HEK293T (cell line): ENCODE measurements at regions not wholly inside any gene's neighbourhood (a gene's known extent, or its start where the extent isn't known, plus 50 kb on each side); places are given as distances from the start of the nearest gene placed in this dataset.

Experiments
- CTCF ChIA-PET: fragments of 350-600 bp; formaldehyde crosslinking; extraction: SDS; loops from one replicate; lab custom pipeline; 2021; ENCODE audit warnings: antibody characterized with exemption, inconsistent platforms; lab: Yijun Ruan, JAX
- POLR2A ChIA-PET: fragments of 350-600 bp; formaldehyde crosslinking; extraction: SDS; loops from one replicate; lab custom pipeline; 2020; ENCODE audit warnings: antibody characterized with exemption, inconsistent platforms; lab: Yijun Ruan, JAX
- DNase-seq: peaks from one replicate; pipeline ENCODE4 v3.0.0; 2012; ENCODE audit warnings: mixed read lengths; ENCODE audit errors: extremely low spot score
- ARNT ChIP-seq: fragments of 450-650 bp; IDR thresholded peaks from 2 replicates; pipeline ENCODE4 v1.6.1; 2017; ENCODE audit warnings: mild to moderate bottlenecking
- BHLHE40 ChIP-seq: fragments of 450-650 bp; IDR thresholded peaks from 2 replicates; pipeline ENCODE4 v1.6.1; 2016; ENCODE audit warnings: mild to moderate bottlenecking, moderate library complexity, borderline replicate concordance
- CTBP1 ChIP-seq: fragments of 450-650 bp; IDR thresholded peaks from 2 replicates; pipeline ENCODE4 v1.6.1; 2016; ENCODE audit warnings: borderline replicate concordance
- ELF4 ChIP-seq: fragments of 450-650 bp; IDR thresholded peaks from 2 replicates; pipeline ENCODE4 v1.6.1; 2017; ENCODE audit warnings: antibody characterized with exemption
- FOXA1 ChIP-seq: fragments of 450-650 bp; IDR thresholded peaks from 2 replicates; pipeline ENCODE4 v1.6.1; 2016; ENCODE audit warnings: mild to moderate bottlenecking
- FOXK2 ChIP-seq: fragments of 450-650 bp; IDR thresholded peaks from 2 replicates; pipeline ENCODE4 v1.6.1; 2016; ENCODE audit warnings: mild to moderate bottlenecking
- FOXM1 ChIP-seq: fragments of 450-650 bp; IDR thresholded peaks from 2 replicates; pipeline ENCODE4 v1.6.1; 2017; ENCODE audit warnings: mild to moderate bottlenecking, borderline replicate concordance
- HDGF ChIP-seq: fragments of 450-650 bp; IDR thresholded peaks from 2 replicates; pipeline ENCODE4 v1.6.1; 2017; ENCODE audit warnings: antibody characterized with exemption, borderline replicate concordance
- L3MBTL2 ChIP-seq: fragments of 450-650 bp; conservative IDR thresholded peaks from 2 replicates; pipeline ENCODE4 v1.6.1; 2016; ENCODE audit warnings: mild to moderate bottlenecking
- LEF1 ChIP-seq: fragments of 450-650 bp; IDR thresholded peaks from 2 replicates; pipeline ENCODE4 v1.6.1; 2017; ENCODE audit warnings: mild to moderate bottlenecking, borderline replicate concordance
- NFRKB ChIP-seq: fragments of 450-650 bp; IDR thresholded peaks from 2 replicates; pipeline ENCODE4 v1.6.1; 2016; ENCODE audit warnings: mild to moderate bottlenecking, moderate library complexity
- PKNOX1 ChIP-seq: fragments of 450-650 bp; IDR thresholded peaks from 2 replicates; pipeline ENCODE4 v1.6.1; 2016
- SP1 ChIP-seq: fragments of 450-650 bp; IDR thresholded peaks from 2 replicates; pipeline ENCODE4 v1.6.1; 2017
- SUZ12 ChIP-seq: fragments of 450-650 bp; IDR thresholded peaks from 2 replicates; pipeline ENCODE4 v1.6.1; 2016; ENCODE audit warnings: mild to moderate bottlenecking
- TARDBP ChIP-seq: fragments of 450-650 bp; IDR thresholded peaks from 2 replicates; pipeline ENCODE4 v1.6.1; 2016
- ZNF384 ChIP-seq: fragments of 450-650 bp; IDR thresholded peaks from 2 replicates; pipeline ENCODE4 v1.6.1; 2016

DNA sequence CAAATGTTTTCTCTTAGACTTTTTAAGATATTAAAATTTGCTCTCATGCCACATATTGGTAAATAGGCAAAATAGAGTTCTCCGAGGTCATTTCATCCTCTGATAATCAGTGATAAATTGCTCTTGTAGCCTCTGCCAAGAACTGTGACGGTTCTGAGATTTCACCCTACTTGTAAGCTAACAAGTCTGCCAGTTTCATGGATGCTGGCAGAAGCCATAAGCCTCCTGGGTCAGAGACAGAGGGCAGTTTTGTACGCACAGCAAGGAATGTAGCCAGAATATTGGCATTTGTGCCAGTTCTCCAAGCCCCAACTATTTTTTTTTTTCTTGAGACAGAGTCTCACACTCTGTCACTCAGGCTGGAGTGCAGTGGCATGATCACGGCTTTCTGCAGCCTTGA lies 945.0 kb upstream of the WWC1 start:
- no peak for TF ChIP-seq ELF4
- no peak for TF ChIP-seq NFRKB
- no peak for TF ChIP-seq PKNOX1
- no peak for TF ChIP-seq SP1
- no peak for TF ChIP-seq ZNF384
- no peak for TF ChIP-seq FOXA1
- no peak for TF ChIP-seq LEF1
- no peak for TF ChIP-seq FOXK2
- no peak for TF ChIP-seq BHLHE40
- no peak for TF ChIP-seq FOXM1
- no peak for TF ChIP-seq SUZ12
- TF ChIP-seq ARNT, result no peak
- no peak for TF ChIP-seq CTBP1
- DNase-seq, result no peak
- CTCF ChIA-PET, result no interaction called here
- POLR2A ChIA-PET, result no interaction called here

DNA sequence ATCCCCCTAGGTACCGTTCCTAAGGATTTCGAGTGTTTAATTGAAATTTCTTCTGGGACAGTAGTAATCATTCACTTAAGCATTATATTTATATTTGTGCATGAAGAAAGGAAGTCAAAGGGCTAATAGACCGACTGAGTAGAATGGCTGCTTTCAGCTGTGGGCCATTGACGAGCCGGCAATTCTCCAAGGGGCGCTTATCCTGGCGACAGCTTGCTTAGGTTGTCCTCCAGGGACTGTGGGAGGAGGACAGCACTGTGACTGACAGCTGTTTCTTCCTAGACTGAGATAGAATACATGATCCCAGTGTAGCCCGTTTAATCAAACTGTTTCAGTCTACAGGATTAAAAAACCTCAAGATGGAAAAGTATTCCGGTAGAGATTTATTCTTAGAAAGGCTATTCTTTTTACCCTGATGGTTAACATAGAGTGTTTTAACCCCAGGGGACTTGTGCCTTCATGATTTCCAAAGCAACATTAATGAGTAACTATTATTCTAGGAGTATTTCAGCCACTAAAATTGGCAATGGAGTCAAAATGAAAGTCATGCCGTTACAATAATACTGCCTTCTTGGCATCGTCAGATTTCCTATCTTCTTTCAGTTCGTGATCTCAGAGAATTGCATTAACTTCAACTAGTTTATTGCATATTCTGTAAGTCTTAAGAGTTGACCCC lies 943.1 kb upstream of the WWC1 start:
- TF ChIP-seq FOXK2, result no peak
- TF ChIP-seq HDGF, result no peak
- no peak for TF ChIP-seq NFRKB
- no peak for TF ChIP-seq ARNT
- no peak for TF ChIP-seq PKNOX1
- no peak for TF ChIP-seq SP1
- no peak for TF ChIP-seq BHLHE40
- no peak for TF ChIP-seq ELF4
- no peak for TF ChIP-seq FOXA1
- ChIA-PET CTCF (no interaction called here), POLR2A (no interaction called here)
- no peak for DNase-seq

DNA sequence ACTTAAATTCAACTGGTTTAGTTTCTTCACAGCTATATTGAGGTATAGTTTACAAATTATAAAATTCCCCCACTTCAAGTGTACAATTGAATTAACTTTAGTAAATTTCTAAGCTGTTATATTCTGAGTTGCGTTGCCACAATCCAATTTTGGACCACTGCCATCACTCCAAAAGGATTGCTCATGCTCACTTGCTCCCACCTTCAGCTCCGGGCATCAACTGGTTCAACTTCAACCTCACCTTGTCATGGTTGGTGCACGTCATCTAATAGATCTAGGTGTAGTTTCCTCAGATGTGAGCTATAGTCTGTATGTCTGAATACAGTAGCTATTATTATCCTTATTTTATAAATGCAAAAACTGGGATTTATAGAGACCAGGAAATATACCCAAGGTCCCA lies 942.5 kb upstream of the WWC1 start:
- CTCF ChIA-PET, result no interaction called here
- TF ChIP-seq NFRKB (no peak), FOXK2 (no peak), ARNT (no peak), FOXM1 (no peak), L3MBTL2 (no peak), ZNF384 (no peak), ELF4 (no peak), LEF1 (no peak), FOXA1 (no peak), CTBP1 (no peak), PKNOX1 (no peak), BHLHE40 (no peak), SUZ12 (no peak), HDGF (no peak), TARDBP (no peak), SP1 (no peak)
- no peak for DNase-seq
- POLR2A ChIA-PET, result no interaction called here

DNA sequence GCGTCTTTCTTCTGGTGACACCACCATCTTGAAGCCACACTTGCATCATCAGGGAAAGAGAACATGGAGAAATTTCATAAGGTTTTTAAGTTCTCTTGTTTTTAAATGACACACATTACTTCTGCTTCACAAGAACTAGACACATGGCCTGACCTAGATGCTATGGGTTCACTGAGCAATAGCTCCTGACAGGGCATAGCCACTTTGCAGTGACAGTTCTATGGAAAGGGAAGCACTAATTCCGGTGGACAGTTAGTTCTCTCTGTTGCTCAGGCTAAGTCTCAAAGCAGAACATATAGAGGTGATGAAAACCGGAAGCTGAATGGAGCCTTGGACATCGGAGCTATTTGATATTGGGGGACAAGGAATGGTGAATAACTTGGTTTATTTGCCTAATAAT lies 940.1 kb upstream of the WWC1 start:
- ChIA-PET POLR2A (no interaction called here), CTCF (no interaction called here)
- TF ChIP-seq PKNOX1, result no peak
- no peak for DNase-seq

DNA sequence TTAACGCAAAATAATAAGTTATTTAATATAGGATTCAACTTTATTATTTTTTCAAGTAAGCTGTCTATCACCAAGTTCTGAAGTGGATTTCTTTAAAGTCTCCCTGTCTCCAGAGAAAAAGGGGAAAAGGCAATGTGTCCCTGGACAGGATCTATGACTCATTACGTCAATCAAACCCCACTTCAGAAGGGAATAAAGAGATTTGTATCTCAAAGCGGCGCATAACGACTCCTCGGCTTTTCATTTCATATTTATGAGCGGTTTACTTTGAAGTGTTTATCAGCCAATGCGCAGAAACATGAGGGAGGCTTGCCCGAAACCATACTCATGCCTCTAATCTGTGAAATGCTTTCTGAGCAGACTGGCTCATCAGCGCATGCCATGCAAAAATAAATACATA lies 938.6 kb upstream of the WWC1 start:
- POLR2A ChIA-PET, result no interaction called here
- CTCF ChIA-PET, result no interaction called here
- TF ChIP-seq CTBP1 (no peak), PKNOX1 (peak; percentile 52; the same call in 1 of the 2 replicates)
- no peak for DNase-seq

DNA sequence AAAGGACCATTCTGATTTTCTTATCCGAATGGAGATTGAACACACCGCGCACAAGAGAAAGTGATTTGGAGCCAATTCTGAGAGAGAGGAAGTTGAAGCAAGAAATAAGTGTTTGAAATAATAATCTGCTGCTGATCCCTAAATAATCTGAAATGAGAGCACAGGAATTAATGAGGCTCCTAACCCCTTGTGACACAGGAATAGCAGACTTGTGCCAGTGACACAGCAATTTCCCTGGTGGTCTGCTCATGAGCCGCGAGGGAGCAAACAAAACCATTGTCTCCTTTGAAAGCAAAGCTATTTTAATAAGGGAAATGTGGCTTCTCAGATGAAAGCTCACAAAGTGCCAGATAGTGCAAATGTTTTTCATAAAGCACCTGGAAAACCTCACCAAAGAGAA lies 936.1 kb upstream of the WWC1 start:
- DNase-seq, result no peak
- CTCF ChIA-PET, result no interaction called here
- POLR2A ChIA-PET, result no interaction called here
- no peak for TF ChIP-seq FOXA1
